SJSA1 (cell line): ENCODE measurements at regions not wholly inside any gene's neighbourhood (a gene's known extent, or its start where the extent isn't known, plus 50 kb on each side); places are given as distances from the start of the nearest gene placed in this dataset.
"Not testable (repeated sequence)": the region's sequence is repeated elsewhere in the genome, so short reads cannot be mapped to it uniquely, and the experiment has no call there.

Experiments used
- DNase-seq, 2 experiments: peaks; one replicate each; pipeline ENCODE4 v3.0.0-alpha.2; 2015 to 2020; ENCODE audit warnings: low spot score in 2 of 2, low read depth in 1 of 2
- H3K27ac ChIP-seq: fragments of 250-450 bp; sonication (Bioruptor Pico); 2 replicates; pipeline ENCODE4 v1.5.1; 2020; ENCODE audit warnings: mild to moderate bottlenecking, moderate library complexity
- H3K27me3 ChIP-seq: fragments of 250-450 bp; sonication (Bioruptor Pico); replicated peaks from 2 replicates; pipeline ENCODE4 v1.5.1; 2020; ENCODE audit warnings: mild to moderate bottlenecking, moderate library complexity
- H3K36me3 ChIP-seq: fragments of 250-450 bp; sonication (Bioruptor Pico); 2 replicates; pipeline ENCODE4 v1.5.1; 2020; ENCODE audit warnings: mild to moderate bottlenecking
- H3K4me1 ChIP-seq: fragments of 250-450 bp; sonication (Bioruptor Pico); replicated peaks from 2 replicates; pipeline ENCODE4 v1.6.1; 2021; ENCODE audit warnings: mild to moderate bottlenecking
- H3K4me3 ChIP-seq: fragments of 250-450 bp; sonication (Bioruptor Pico); 2 replicates; pipeline ENCODE4 v1.5.1; 2020; ENCODE audit warnings: mild to moderate bottlenecking
- H3K9me3 ChIP-seq: fragments of 250-450 bp; sonication (Bioruptor Pico); replicated peaks from 2 replicates; pipeline ENCODE4 v1.5.1; 2020; ENCODE audit warnings: mild to moderate bottlenecking

GRCh38 chr20:30621346-30621745 is 636.1 kb upstream of the DEFB115 start:
- H3K36me3 ChIP-seq, H3K9me3 ChIP-seq, H3K27me3 ChIP-seq, H3K27ac ChIP-seq, H3K4me3 ChIP-seq, H3K4me1 ChIP-seq, DNase-seq: not testable (repeated sequence)

GRCh38 chr20:30624310-30624709 is 633.2 kb upstream of the DEFB115 start:
- H3K9me3 ChIP-seq, DNase-seq, H3K27ac ChIP-seq: not testable (repeated sequence)

GRCh38 chr20:30629376-30629775 is 628.1 kb upstream of the DEFB115 start:
- H3K4me1 ChIP-seq, H3K27ac ChIP-seq, H3K9me3 ChIP-seq, H3K36me3 ChIP-seq, DNase-seq, H3K4me3 ChIP-seq, H3K27me3 ChIP-seq: not testable (repeated sequence)

More at GRCh38 chr20:30624310-30624709, 633.2 kb upstream of the DEFB115 start:
- H3K4me3 ChIP-seq, H3K4me1 ChIP-seq, H3K27me3 ChIP-seq, H3K36me3 ChIP-seq: not testable (repeated sequence)

- Histone ChIP-seq H3K9me3 (no peaks in the 10 kb centered on the region), H3K36me3 (no peaks in the 10 kb centered on the region), H3K27me3 (no peaks in the 10 kb centered on the region), H3K4me1 (no peaks in the 10 kb centered on the region), H3K27ac (no peak overlapping the region), H3K4me3 (no peak overlapping the region)
- DNase-seq = no peak
These were observed 626.7 kb upstream of the DEFB115 start for GRCh38 chr20:30630761-30631160.

- not testable (repeated sequence) for H3K4me1 ChIP-seq, H3K36me3 ChIP-seq, DNase-seq, H3K27me3 ChIP-seq, H3K27ac ChIP-seq, H3K4me3 ChIP-seq, H3K9me3 ChIP-seq
These were observed 626.1 kb upstream of the DEFB115 start for GRCh38 chr20:30631261-30631789.

GRCh38 chr20:30632773-30633172 is 624.7 kb upstream of the DEFB115 start:
- not testable (repeated sequence) for H3K4me3 ChIP-seq, H3K4me1 ChIP-seq, H3K9me3 ChIP-seq, DNase-seq, H3K27ac ChIP-seq, H3K27me3 ChIP-seq, H3K36me3 ChIP-seq

- H3K36me3 ChIP-seq, H3K27me3 ChIP-seq, DNase-seq, H3K9me3 ChIP-seq, H3K4me3 ChIP-seq, H3K27ac ChIP-seq, H3K4me1 ChIP-seq: not testable (repeated sequence)
These were observed 615.9 kb upstream of the DEFB115 start for GRCh38 chr20:30641522-30641921.

- not testable (repeated sequence) for H3K27ac ChIP-seq, DNase-seq, H3K4me1 ChIP-seq, H3K27me3 ChIP-seq, H3K9me3 ChIP-seq, H3K36me3 ChIP-seq, H3K4me3 ChIP-seq
These were observed 596.5 kb upstream of the DEFB115 start for GRCh38 chr20:30660982-30661381.

GRCh38 chr20:30668418-30668817 is 589.0 kb upstream of the DEFB115 start:
- H3K4me3 ChIP-seq, H3K27me3 ChIP-seq, H3K27ac ChIP-seq, DNase-seq, H3K36me3 ChIP-seq, H3K9me3 ChIP-seq, H3K4me1 ChIP-seq: not testable (repeated sequence)

- H3K4me1 ChIP-seq, DNase-seq, H3K9me3 ChIP-seq, H3K27me3 ChIP-seq, H3K4me3 ChIP-seq, H3K27ac ChIP-seq, H3K36me3 ChIP-seq: not testable (repeated sequence)
These were observed 588.0 kb upstream of the DEFB115 start for GRCh38 chr20:30669330-30670029.

GRCh38 chr20:30671120-30671519 is 586.3 kb upstream of the DEFB115 start:
- DNase-seq, H3K4me3 ChIP-seq, H3K36me3 ChIP-seq, H3K4me1 ChIP-seq, H3K27ac ChIP-seq, H3K9me3 ChIP-seq, H3K27me3 ChIP-seq: not testable (repeated sequence)

GRCh38 chr20:30675988-30676564 is 581.4 kb upstream of the DEFB115 start:
- not testable (repeated sequence) for DNase-seq, H3K27ac ChIP-seq, H3K36me3 ChIP-seq, H3K27me3 ChIP-seq, H3K4me3 ChIP-seq, H3K4me1 ChIP-seq, H3K9me3 ChIP-seq

GRCh38 chr20:30682236-30682635 is 575.2 kb upstream of the DEFB115 start:
- DNase-seq, H3K4me3 ChIP-seq, H3K9me3 ChIP-seq, H3K27ac ChIP-seq, H3K4me1 ChIP-seq, H3K27me3 ChIP-seq, H3K36me3 ChIP-seq: not testable (repeated sequence)

GRCh38 chr20:30712861-30713260 is 544.6 kb upstream of the DEFB115 start:
- H3K27ac ChIP-seq, H3K4me3 ChIP-seq, H3K4me1 ChIP-seq, H3K9me3 ChIP-seq, H3K27me3 ChIP-seq, DNase-seq, H3K36me3 ChIP-seq: not testable (repeated sequence)
